A549 (cell line): ENCODE measurements at regions not wholly inside any gene's neighbourhood (a gene's known extent, or its start where the extent isn't known, plus 50 kb on each side); places are given as distances from the start of the nearest gene placed in this dataset.

ENCODE experiments used
- ATAC-seq, 2 experiments: fragments of 200-7000 bp in 1 of 2; fragments of >200 bp in 1 of 2; cut with Nextera tagmentation in 1 of 2; cut with Tn5 transposase in 1 of 2; 3 replicates each; pipeline versions ENCODE4 v1.8.0 to v1.9.1; 2018 to 2020; ENCODE audit warnings: mild to moderate bottlenecking in 1 of 2, moderate library complexity in 1 of 2
- CTCF ChIA-PET: fragments of 300-600 bp; sonication (Branson Sonifier 250); formaldehyde crosslinking; extraction: SDS; loops from one replicate; lab custom pipeline; 2021; ENCODE audit warnings: antibody characterized with exemption, inconsistent platforms; lab: Yijun Ruan, JAX
- POLR2A ChIA-PET: fragments of 350-600 bp; formaldehyde crosslinking; extraction: SDS; loops from one replicate; lab custom pipeline; 2021; ENCODE audit warnings: antibody characterized with exemption, inconsistent platforms; lab: Yijun Ruan, JAX
- DNase-seq, 2 experiments: peaks; one replicate each; pipeline versions ENCODE4 v3.0.0 to v3.0.0-alpha.2; 2011 to 2016; ENCODE audit warnings: low read depth in 1 of 2, low spot score in 1 of 2
- FAIRE-seq: peaks from 2 replicates; lab custom pipeline; 2011; peaks lifted over from hg19 to GRCh38; lab: Jason Lieb, UNC
- H3K27ac ChIP-seq, 2 experiments: fragments of >200 bp; sonication (Bioruptor Twin); formaldehyde crosslinking; 3 replicates each; pipeline ENCODE4 v1.5.1; 2016 to 2017
- H3K4me1 ChIP-seq: fragments of >200 bp; sonication (Bioruptor Twin); formaldehyde crosslinking; 3 replicates; pipeline ENCODE4 v1.6.1; 2016
- H3K4me2 ChIP-seq: fragments of >200 bp; sonication (Bioruptor Twin); formaldehyde crosslinking; 3 replicates; pipeline ENCODE4 v1.6.1; 2016
- H3K4me3 ChIP-seq: fragments of >200 bp; sonication (Bioruptor Twin); formaldehyde crosslinking; 3 replicates; pipeline ENCODE4 v1.5.1; 2016
- H3K9me3 ChIP-seq: fragments of >200 bp; sonication (Bioruptor Twin); formaldehyde crosslinking; 3 replicates; pipeline ENCODE4 v1.6.1; 2016
- ATOH8 ChIP-seq: fragments of 250-450 bp; sonication (Bioruptor Pico); IDR thresholded peaks from 2 replicates; pipeline ENCODE4 v1.5.0; 2020; ENCODE audit warnings: low read depth, mild to moderate bottlenecking, moderate library complexity
- BCL3 ChIP-seq: fragments of >200 bp; sonication (Bioruptor Twin); formaldehyde crosslinking; IDR thresholded peaks from 3 replicates; pipeline ENCODE4 v1.6.1; 2016
- CEBPB ChIP-seq, 2 experiments: fragments of >200 bp in 1 of 2; sonication (Bioruptor Twin) in 1 of 2; formaldehyde crosslinking in 1 of 2; IDR thresholded peaks; 2 replicates each; pipeline ENCODE4 v1.6.1; 2012 to 2016
- E2F6 ChIP-seq: IDR thresholded peaks from 2 replicates; pipeline ENCODE4 v1.6.1; 2012; ENCODE audit warnings: low read depth, borderline replicate concordance
- EHMT2 ChIP-seq: fragments of 200-600 bp; sonication (generic); IDR thresholded peaks from 2 replicates; pipeline ENCODE4 v1.6.1; 2016; ENCODE audit warnings: antibody characterized with exemption, low read depth, mild to moderate bottlenecking, moderate library complexity
- EP300 ChIP-seq, 2 experiments: fragments of >200 bp; sonication (Bioruptor Twin); formaldehyde crosslinking; IDR thresholded peaks; 2 replicates in 1 of 2; 3 replicates in 1 of 2; pipeline ENCODE4 v1.6.1; 2016 to 2017
- FOSB ChIP-seq: fragments of 250-450 bp; sonication (Bioruptor Pico); IDR thresholded peaks from 2 replicates; pipeline ENCODE4 v1.5.0; 2020; ENCODE audit warnings: mild to moderate bottlenecking, moderate library complexity
- FOSL2 ChIP-seq, 2 experiments: fragments of 450-650 bp in 1 of 2; fragments of >200 bp in 1 of 2; sonication (Bioruptor Twin) in 1 of 2; formaldehyde crosslinking; IDR thresholded peaks; 2 replicates each; pipeline versions ENCODE4 v1.5.0 to v1.6.1; 2016 to 2020; ENCODE audit warnings: mild to moderate bottlenecking in 1 of 2, moderate library complexity in 1 of 2
- GATA3 ChIP-seq: IDR thresholded peaks from 2 replicates; pipeline ENCODE4 v1.6.1; 2012; ENCODE audit warnings: borderline replicate concordance
- HEYL ChIP-seq: fragments of 250-450 bp; sonication (Bioruptor Pico); IDR thresholded peaks from 2 replicates; pipeline ENCODE4 v1.8.0; 2021; ENCODE audit warnings: mild to moderate bottlenecking, moderate library complexity
- HMGXB4 ChIP-seq: fragments of 250-450 bp; sonication (Bioruptor Pico); IDR thresholded peaks from 2 replicates; pipeline ENCODE4 v1.5.0; 2021; ENCODE audit warnings: mild to moderate bottlenecking, moderate library complexity, borderline replicate concordance
- HOXA7 ChIP-seq: fragments of 250-450 bp; sonication (Bioruptor Pico); IDR thresholded peaks from 2 replicates; pipeline ENCODE4 v1.5.0; 2020; ENCODE audit warnings: mild to moderate bottlenecking, moderate library complexity
- HOXB13 ChIP-seq: fragments of 250-450 bp; sonication (Bioruptor Pico); IDR thresholded peaks from 2 replicates; pipeline ENCODE4 v1.5.0; 2020; ENCODE audit warnings: low read depth, mild to moderate bottlenecking, moderate library complexity
- JUN ChIP-seq, 2 experiments: fragments of >200 bp; sonication (Bioruptor Twin); formaldehyde crosslinking; IDR thresholded peaks; 2 replicates in 1 of 2; 3 replicates in 1 of 2; pipeline ENCODE4 v1.6.1; 2016 to 2017
- JUNB ChIP-seq: fragments of >200 bp; sonication (Bioruptor Twin); formaldehyde crosslinking; IDR thresholded peaks from 2 replicates; pipeline ENCODE4 v1.6.1; 2016
- MAX ChIP-seq: IDR thresholded peaks from 2 replicates; pipeline ENCODE4 v1.6.1; 2012
- MAZ ChIP-seq: fragments of 150-350 bp; IDR thresholded peaks from 2 replicates; pipeline ENCODE4 v1.6.1; 2014; ENCODE audit warnings: antibody characterized with exemption, low read depth, low read length, borderline replicate concordance
- NPAS2 ChIP-seq: fragments of 250-450 bp; sonication (Bioruptor Pico); IDR thresholded peaks from 2 replicates; pipeline ENCODE4 v1.8.0; 2022; ENCODE audit warnings: mild to moderate bottlenecking, moderate library complexity, borderline replicate concordance
- PBX3 ChIP-seq: IDR thresholded peaks from 2 replicates; pipeline ENCODE4 v1.6.1; 2012
- RAD21 ChIP-seq, 2 experiments: fragments of >200 bp in 1 of 2; sonication (Bioruptor Twin) in 1 of 2; formaldehyde crosslinking in 1 of 2; IDR thresholded peaks in 1 of 2; conservative IDR thresholded peaks in 1 of 2; 2 replicates in 1 of 2; 3 replicates in 1 of 2; pipeline ENCODE4 v1.6.1; 2012 to 2018; ENCODE audit warnings: inconsistent platforms in 1 of 2
- SMC3 ChIP-seq: fragments of >200 bp; sonication (Bioruptor Twin); formaldehyde crosslinking; IDR thresholded peaks from 3 replicates; pipeline ENCODE4 v1.6.1; 2018; ENCODE audit warnings: inconsistent platforms
- ZSCAN20 ChIP-seq: fragments of 250-450 bp; sonication (Bioruptor Pico); IDR thresholded peaks from 2 replicates; pipeline ENCODE4 v1.8.0; 2022; ENCODE audit warnings: mild to moderate bottlenecking, moderate library complexity
- WGBS: methylation state at CpG from one replicate; pipeline ENCODE4 v1.1.6; 2017; ENCODE audit errors: missing lambda C conversion rate; 5-methylcytosine and 5-hydroxymethylcytosine counted together

GRCh38 chr3:23685541-23686258 lies 120.1 kb upstream of the UBE2E1 start:
- no peak overlapping the region for H3K4me3 ChIP-seq
- peak; percentile 21 to 60; a peak in 4 of 5 replicates for TF ChIP-seq RAD21 (conservative IDR thresholded peaks at IDR 0.05 in 1 of 2, IDR thresholded peaks at IDR 0.05 in 1 of 2)
- TF ChIP-seq HOXA7 (CRISPR knock-in tag), result no peak
- TF ChIP-seq ZSCAN20 (CRISPR knock-in tag), result no peak
- TF ChIP-seq HOXB13 (CRISPR knock-in tag), result no peak
- no peak for TF ChIP-seq MAZ
- TF ChIP-seq FOSL2 (IDR thresholded peaks at IDR 0.05), result peak; percentile 95
- TF ChIP-seq FOSL2 (CRISPR knock-in tag; IDR thresholded peaks at IDR 0.05), result peak; percentile 99
- TF ChIP-seq EP300 (IDR thresholded peaks at IDR 0.05), result peak; percentile 37 to 63; a peak in 2 of 5 replicates
- TF ChIP-seq HEYL (CRISPR knock-in tag), result no peak
- TF ChIP-seq JUNB, result peak; percentile 96
- TF ChIP-seq JUN (IDR thresholded peaks at IDR 0.05), result peak; percentile 88 to 94; a peak in 4 of 5 replicates
- peak; percentile 63; the same call in 1 of the 2 replicates for TF ChIP-seq MAX
- no peak for TF ChIP-seq NPAS2 (CRISPR knock-in tag)
- TF ChIP-seq CEBPB (IDR thresholded peaks at IDR 0.05), result peak in 1 of 2 experiments; percentile 42; a peak in 1 of 4 replicates
- no peak for TF ChIP-seq ATOH8 (CRISPR knock-in tag)
- peak; percentile 38; the same call in 1 of the 3 replicates for TF ChIP-seq BCL3
- TF ChIP-seq E2F6, result peak; percentile 56; the same call in 1 of the 2 replicates
- TF ChIP-seq PBX3, result no peak
- TF ChIP-seq HMGXB4, result no peak
- peak; percentile 46; the same call in 1 of the 3 replicates for TF ChIP-seq SMC3
- TF ChIP-seq EHMT2, result no peak
- peak; percentile 89 for TF ChIP-seq GATA3
- no peak for TF ChIP-seq FOSB (CRISPR knock-in tag)
- TF ChIP-seq, all 56 proteins: peak for 11
- Histone ChIP-seq H3K9me3 (peaks cover 11% of the 10 kb centered on the region), H3K4me1 (peaks cover 23% of the 10 kb centered on the region), H3K4me2 (peak overlapping the region; percentile 61), H3K27ac (peak overlapping the region; percentile 55 to 85)
- 15% methylated on average over 9 of the region's 9 CpGs for WGBS
- POLR2A ChIA-PET, result no interaction called here
- FAIRE-seq (peak; percentile 97), DNase-seq (peak; percentile 89 to 96), ATAC-seq (peak; percentile 99)
- CTCF ChIA-PET, result interaction anchor here (1.3 to 1.7 kb wide), 3 partner anchors 11 to 17 kb away, joined by 3 to 6 read pairs (median 5); no protein-coding TSS in a partner anchor
